CD4-positive, CD25-positive, alpha-beta regulatory T cell (primary cell): ENCODE measurements at regions not wholly inside any gene's neighbourhood (a gene's known extent, or its start where the extent isn't known, plus 50 kb on each side); places are given as distances from the start of the nearest gene placed in this dataset.

Experiments used
- ATAC-seq, 2 donors: fragments of 150-1000 bp; cut with Tn5 transposase; one replicate each; pipeline ENCODE4 v1.10.0; 2021; ENCODE audit warnings: low read depth in 2 of 2, moderate number of reproducible peaks in 2 of 2, moderate library complexity in 1 of 2
- DNase-seq, 3 donors: peaks; one replicate each; pipeline versions ENCODE4 v3.0.0 to v3.0.0-alpha.2; 2012 to 2022; ENCODE audit warnings: mixed read lengths in 1 of 3
- H3K27ac ChIP-seq: one replicate; pipeline ENCODE4 v1.7.0; 2013; ENCODE audit warnings: mild to moderate bottlenecking, low read length; ENCODE audit not compliant: insufficient read depth, poor library complexity, severe bottlenecking
- H3K27me3 ChIP-seq: one replicate; pipeline ENCODE4 v1.7.0; 2013; ENCODE audit warnings: low read length; ENCODE audit not compliant: control insufficient read depth, insufficient read depth
- H3K36me3 ChIP-seq: one replicate; pipeline ENCODE4 v1.7.0; 2013; ENCODE audit warnings: mild to moderate bottlenecking, low read length, moderate library complexity; ENCODE audit not compliant: control insufficient read depth, insufficient read depth
- H3K4me1 ChIP-seq: 2 replicates; pipeline ENCODE4 v1.7.0; 2013; ENCODE audit warnings: mild to moderate bottlenecking, low read length; ENCODE audit not compliant: insufficient read depth, control insufficient read depth, poor library complexity, severe bottlenecking
- H3K4me3 ChIP-seq: one replicate; pipeline ENCODE4 v1.7.0; 2013; ENCODE audit warnings: low read depth, mild to moderate bottlenecking, low read length, moderate library complexity
- H3K9me3 ChIP-seq, 2 experiments: 1 replicate in 1 of 2; 2 replicates in 1 of 2; pipeline ENCODE4 v1.7.0; 2013; ENCODE audit warnings: low read length in 2 of 2, mild to moderate bottlenecking in 1 of 2, moderate library complexity in 1 of 2; ENCODE audit not compliant: control insufficient read depth in 2 of 2
- H3K27ac Mint-ChIP-seq, 3 donors: one replicate each; pipeline ENCODE4 v1.8.0; 2020 to 2022; ENCODE audit warnings: mild to moderate bottlenecking in 3 of 3, mixed read lengths in 3 of 3, moderate library complexity in 2 of 3
- H3K27me3 Mint-ChIP-seq: one replicate; pipeline ENCODE4 v1.8.0; 2022; ENCODE audit warnings: mild to moderate bottlenecking, mixed read lengths
- H3K36me3 Mint-ChIP-seq: one replicate; pipeline ENCODE4 v1.8.0; 2020; ENCODE audit warnings: mixed read lengths
- H3K4me1 Mint-ChIP-seq, 4 donors: one replicate each; pipeline ENCODE4 v1.8.0; 2020 to 2022; ENCODE audit warnings: mixed read lengths in 4 of 4, mild to moderate bottlenecking in 1 of 4
- H3K4me3 Mint-ChIP-seq, 4 donors: one replicate each; pipeline ENCODE4 v1.8.0; 2020 to 2022; ENCODE audit warnings: mild to moderate bottlenecking in 4 of 4, mixed read lengths in 4 of 4, moderate library complexity in 3 of 4
- H3K9me3 Mint-ChIP-seq, 7 donors: one replicate each; pipeline ENCODE4 v1.8.0; 2020 to 2022; ENCODE audit warnings: mixed read lengths in 7 of 7, mild to moderate bottlenecking in 3 of 7, moderate library complexity in 2 of 7

DNA sequence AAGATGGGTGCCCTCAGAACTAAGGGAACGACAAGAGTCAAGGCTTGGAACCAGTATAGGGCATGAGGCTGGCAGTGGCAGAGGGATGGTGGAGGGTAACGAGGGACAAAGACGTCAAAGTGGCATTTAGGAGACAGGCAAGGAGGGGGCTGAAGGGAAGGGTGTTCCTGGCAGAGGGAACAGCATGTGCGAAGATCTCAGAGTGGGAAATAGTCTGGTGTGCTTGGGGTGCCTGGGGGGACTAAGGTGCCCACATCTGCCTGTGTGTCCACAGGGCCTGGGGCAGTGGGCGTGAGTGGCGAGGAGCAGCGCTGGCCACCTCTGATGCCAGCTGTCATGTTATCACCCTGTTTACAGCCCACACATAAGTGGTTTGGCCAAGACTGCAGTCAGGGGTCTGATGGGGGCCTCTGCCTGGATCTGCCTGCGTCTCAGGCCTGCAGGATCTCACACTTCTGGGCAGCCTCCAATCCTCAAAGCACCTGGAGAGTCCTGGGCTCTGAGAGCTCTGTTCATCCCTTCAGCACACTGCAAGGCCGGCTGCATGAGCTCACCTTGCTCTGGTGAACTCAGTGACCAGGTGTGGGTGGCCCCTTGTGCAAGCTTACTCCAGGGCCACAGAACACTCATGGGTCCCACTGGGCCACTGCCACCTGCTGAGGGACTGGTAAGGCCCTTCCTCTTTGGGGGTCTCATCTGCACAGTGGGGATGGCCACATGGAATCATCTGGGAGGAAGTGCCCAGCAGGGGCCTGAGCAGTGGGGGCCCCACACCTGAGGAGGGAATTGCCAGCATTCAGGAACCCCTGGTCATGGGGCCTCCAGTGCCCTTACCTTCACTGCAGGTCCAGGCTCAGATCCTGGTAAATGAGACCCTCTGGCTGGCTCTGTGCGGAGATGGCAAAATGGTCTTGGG is 89.7 kb upstream of the SHISAL1 start:
- ATAC-seq (no peak), DNase-seq (no peak)
- no peak overlapping the region for H3K4me3 ChIP-seq
- no peaks in the 10 kb centered on the region for H3K4me1 Mint-ChIP-seq
- H3K9me3 Mint-ChIP-seq = no peaks in the 10 kb centered on the region
- H3K36me3 ChIP-seq = no peaks in the 10 kb centered on the region
- no peaks in the 10 kb centered on the region for H3K4me1 ChIP-seq
- no peaks in the 10 kb centered on the region for H3K36me3 Mint-ChIP-seq
- peaks cover 4% of the 10 kb centered on the region for H3K27me3 Mint-ChIP-seq
- H3K4me3 Mint-ChIP-seq = no peak overlapping the region
- no peak overlapping the region for H3K27ac ChIP-seq
- no peaks in the 10 kb centered on the region for H3K9me3 ChIP-seq
- H3K27ac Mint-ChIP-seq = no peak overlapping the region
- H3K27me3 ChIP-seq = no peaks in the 10 kb centered on the region

DNA sequence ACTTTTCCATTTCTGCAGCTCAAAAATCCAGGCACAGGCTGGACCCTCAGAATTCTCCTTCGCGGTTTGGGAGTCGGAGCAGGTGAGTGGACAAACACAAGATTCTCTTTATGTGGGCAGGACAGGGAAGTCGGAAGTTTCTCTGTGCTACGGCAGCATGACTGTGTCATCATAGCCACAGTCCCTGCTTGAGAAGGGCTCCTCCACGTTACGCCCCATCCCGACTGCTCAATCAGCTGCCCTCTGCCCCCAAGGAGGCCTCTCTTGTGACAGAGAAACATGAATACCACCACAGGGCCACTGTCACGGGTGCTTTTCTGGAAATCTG is 89.0 kb upstream of the SHISAL1 start:
- DNase-seq (no peak), ATAC-seq (no peak)
- H3K4me1 ChIP-seq = no peaks in the 10 kb centered on the region
- H3K27me3 ChIP-seq = no peaks in the 10 kb centered on the region
- H3K36me3 ChIP-seq = no peaks in the 10 kb centered on the region
- H3K9me3 Mint-ChIP-seq = no peaks in the 10 kb centered on the region
- no peaks in the 10 kb centered on the region for H3K9me3 ChIP-seq
- no peak overlapping the region for H3K27ac ChIP-seq
- H3K4me1 Mint-ChIP-seq = no peaks in the 10 kb centered on the region
- no peak overlapping the region for H3K27ac Mint-ChIP-seq
- H3K4me3 Mint-ChIP-seq = no peak overlapping the region
- no peaks in the 10 kb centered on the region for H3K36me3 Mint-ChIP-seq
- peaks cover 4% of the 10 kb centered on the region for H3K27me3 Mint-ChIP-seq
- H3K4me3 ChIP-seq = no peak overlapping the region

DNA sequence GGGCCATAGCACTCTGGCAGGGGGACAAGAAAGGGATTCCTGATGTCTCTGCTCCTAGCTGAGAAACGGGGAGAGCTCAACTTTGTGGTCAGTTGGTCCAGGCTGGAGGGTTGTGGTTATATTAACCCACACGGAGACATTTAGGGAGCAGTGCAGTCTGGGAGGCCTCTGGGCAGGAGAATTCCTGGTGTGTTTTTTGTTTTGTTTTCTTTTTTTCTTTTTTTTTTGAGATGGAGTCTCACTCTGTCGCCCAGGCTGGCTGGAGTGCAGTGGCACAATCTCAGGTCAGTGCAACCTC is 88.0 kb upstream of the SHISAL1 start:
- Histone ChIP-seq H3K9me3 (no peaks in the 10 kb centered on the region), H3K27ac (no peak overlapping the region), H3K4me3 (no peak overlapping the region), H3K27me3 (no peaks in the 10 kb centered on the region), H3K36me3 (no peaks in the 10 kb centered on the region), H3K4me1 (no peaks in the 10 kb centered on the region)
- Mint-ChIP-seq H3K27ac (no peak overlapping the region), H3K4me1 (no peaks in the 10 kb centered on the region), H3K36me3 (no peaks in the 10 kb centered on the region), H3K9me3 (no peaks in the 10 kb centered on the region), H3K27me3 (peaks cover 8% of the 10 kb centered on the region), H3K4me3 (no peak overlapping the region)
- ATAC-seq (no peak), DNase-seq (no peak)

DNA sequence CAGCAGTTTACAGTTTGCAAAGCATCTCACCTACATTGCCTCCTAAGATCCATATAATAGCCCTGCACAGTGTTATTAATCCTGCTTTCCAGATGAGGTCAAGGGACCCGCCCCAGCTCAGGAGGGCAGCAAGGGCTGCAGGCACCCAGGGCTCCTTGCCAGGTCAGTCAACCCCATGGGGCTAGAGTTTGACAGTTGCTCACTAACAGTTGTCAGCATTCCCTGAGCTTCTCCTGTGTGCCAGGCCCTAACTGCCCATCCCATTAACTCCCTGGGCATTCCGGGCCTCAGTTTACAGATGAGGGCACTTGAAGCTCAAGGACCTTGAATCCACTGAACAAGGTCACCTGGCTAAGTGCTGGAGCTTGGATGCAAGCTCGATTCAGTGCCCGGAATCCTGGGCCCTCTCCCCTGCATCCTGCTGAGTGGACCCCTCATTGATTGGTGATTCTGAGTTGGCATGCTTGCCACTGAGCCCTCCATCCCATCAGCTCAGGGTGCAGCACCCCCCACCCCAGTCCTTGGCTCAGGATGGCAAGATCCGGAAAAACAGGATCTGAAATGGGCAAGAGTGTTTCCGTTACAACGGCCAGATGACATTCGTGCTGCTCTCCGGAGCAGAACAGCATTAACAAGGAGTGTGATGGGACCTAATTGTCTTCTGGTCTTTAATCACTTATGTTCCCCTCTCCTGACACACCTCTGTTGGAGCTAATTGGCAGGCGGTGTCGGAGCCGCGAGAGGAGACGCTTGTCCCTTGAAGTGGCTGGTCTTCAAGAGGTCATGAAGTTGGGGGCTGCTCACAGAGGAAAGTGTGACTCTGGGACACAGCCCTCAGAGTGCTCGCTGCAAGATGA is 87.4 kb upstream of the SHISAL1 start:
- no peak overlapping the region for H3K4me3 Mint-ChIP-seq
- H3K36me3 Mint-ChIP-seq = no peaks in the 10 kb centered on the region
- ATAC-seq (no peak), DNase-seq (no peak)
- no peaks in the 10 kb centered on the region for H3K27me3 ChIP-seq
- H3K4me3 ChIP-seq = no peak overlapping the region
- no peaks in the 10 kb centered on the region for H3K9me3 ChIP-seq
- H3K9me3 Mint-ChIP-seq = no peaks in the 10 kb centered on the region
- no peaks in the 10 kb centered on the region for H3K4me1 Mint-ChIP-seq
- no peaks in the 10 kb centered on the region for H3K36me3 ChIP-seq
- H3K27ac Mint-ChIP-seq = no peak overlapping the region
- H3K27me3 Mint-ChIP-seq = peaks cover 12% of the 10 kb centered on the region
- no peaks in the 10 kb centered on the region for H3K4me1 ChIP-seq
- H3K27ac ChIP-seq = no peak overlapping the region

DNA sequence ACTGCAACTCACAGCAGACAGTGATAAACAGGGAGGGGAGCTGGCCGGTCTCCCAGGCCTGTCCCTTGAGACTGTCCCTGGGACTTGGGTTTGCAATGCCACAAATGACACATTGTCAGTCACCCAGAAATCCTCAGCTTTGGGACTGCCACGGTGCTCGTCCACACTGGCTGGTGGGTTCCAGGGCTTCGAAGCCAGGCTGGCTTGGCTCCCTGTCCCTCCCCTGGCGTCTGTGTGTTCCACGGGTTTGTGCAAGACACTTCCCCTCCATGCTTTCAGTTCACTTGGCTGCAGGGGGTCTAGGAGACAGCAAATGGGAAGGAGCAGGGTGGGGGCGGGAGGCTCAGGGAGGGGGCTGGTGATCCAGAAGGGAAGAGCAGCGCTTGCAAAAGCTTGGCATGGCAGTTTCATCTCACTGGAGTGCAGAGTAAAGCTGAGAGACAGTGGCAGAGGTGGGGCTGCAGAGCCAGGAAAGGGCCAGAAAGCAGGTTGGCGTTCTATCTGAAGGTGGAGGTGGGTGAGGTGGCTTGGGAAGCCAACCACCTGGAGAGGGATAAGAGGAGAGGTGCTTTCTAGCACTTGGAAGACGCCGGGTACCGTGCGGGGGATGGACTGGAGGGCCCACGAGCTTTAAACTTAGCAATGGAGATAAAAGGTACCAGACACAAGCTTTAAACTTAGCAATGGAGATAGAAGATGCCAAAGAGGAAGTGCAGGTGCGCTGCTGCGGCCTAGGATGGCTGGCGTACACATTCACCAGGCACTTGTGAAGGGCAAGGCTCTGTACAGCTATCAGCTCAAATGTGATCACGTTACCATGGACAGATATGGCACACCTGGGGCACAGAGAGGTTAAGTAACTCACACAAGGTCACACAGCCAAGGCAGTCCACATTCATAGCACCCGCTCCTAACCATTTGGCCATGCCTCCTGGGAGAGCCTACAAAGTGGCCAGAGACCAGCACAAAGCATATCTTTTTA is 86.4 kb upstream of the SHISAL1 start:
- Mint-ChIP-seq H3K27me3 (peaks cover 12% of the 10 kb centered on the region), H3K4me3 (no peak overlapping the region), H3K4me1 (no peaks in the 10 kb centered on the region), H3K27ac (no peak overlapping the region), H3K9me3 (no peaks in the 10 kb centered on the region), H3K36me3 (no peaks in the 10 kb centered on the region)
- Histone ChIP-seq H3K27me3 (no peaks in the 10 kb centered on the region), H3K9me3 (no peaks in the 10 kb centered on the region), H3K4me1 (no peaks in the 10 kb centered on the region), H3K36me3 (no peaks in the 10 kb centered on the region), H3K4me3 (no peak overlapping the region), H3K27ac (no peak overlapping the region)
- DNase-seq (no peak), ATAC-seq (no peak)

DNA sequence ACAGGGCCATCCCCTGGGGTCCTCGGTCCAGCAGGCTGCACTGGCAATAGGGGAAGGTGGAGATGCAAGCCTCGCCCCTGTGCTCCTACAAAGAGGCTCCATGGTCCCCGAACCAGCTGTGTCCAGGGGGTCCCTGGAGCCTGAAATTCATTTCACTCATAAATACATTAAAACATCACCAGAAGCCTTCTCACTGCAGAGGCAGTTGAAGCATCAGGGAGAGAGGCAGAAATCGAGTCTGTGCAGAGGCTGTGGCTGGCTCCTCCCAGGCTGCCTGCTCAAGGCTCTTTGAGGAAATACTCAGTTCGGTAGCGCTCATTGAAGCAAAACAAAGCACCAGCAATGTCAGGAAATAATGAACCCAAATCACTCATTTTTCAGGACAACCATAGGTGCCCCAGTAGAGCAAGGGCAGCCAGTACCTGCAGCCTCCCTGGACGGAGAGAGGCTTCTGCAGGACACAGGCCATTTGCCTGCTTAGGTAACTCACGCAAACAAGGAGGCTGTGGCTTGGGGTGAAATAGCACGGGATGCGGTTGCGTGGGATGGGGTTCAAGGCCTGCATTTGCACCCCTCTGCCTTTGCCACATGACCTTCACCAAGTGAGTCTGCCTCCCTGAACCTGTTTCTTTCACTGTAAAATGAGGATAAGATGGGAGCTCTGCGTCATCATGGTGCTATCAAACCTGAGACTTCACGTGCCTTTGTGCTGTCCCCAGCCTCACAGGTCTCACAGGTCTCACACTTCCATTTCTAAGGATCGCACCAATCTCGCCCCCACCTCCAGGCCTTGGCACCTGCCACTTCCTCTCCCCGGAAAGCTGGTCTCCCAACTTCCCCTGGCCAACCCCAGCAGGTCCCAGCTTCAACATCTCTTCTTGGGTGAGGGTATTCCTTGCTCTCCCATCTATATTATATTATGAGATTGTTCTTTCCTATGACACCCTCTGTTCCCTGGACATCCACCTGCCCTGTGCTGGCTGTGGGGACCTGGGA is 84.3 kb upstream of the SHISAL1 start:
- no peak overlapping the region for H3K4me3 ChIP-seq
- Mint-ChIP-seq H3K27ac (no peak overlapping the region), H3K9me3 (peaks cover 0 to 2% (median 0%) of the 10 kb centered on the region in 7 donors), H3K36me3 (no peaks in the 10 kb centered on the region), H3K4me3 (no peak overlapping the region), H3K4me1 (no peaks in the 10 kb centered on the region), H3K27me3 (peaks cover 12% of the 10 kb centered on the region)
- H3K4me1 ChIP-seq = no peaks in the 10 kb centered on the region
- no peaks in the 10 kb centered on the region for H3K27me3 ChIP-seq
- no peaks in the 10 kb centered on the region for H3K9me3 ChIP-seq
- H3K27ac ChIP-seq = no peak overlapping the region
- no peaks in the 10 kb centered on the region for H3K36me3 ChIP-seq
- ATAC-seq (no peak), DNase-seq (no peak)
